Activated naive CD8-positive, alpha-beta T cell treated with anti-CD3 and anti-CD28 coated beads, Interleukin-2, amount 10 ng/mL, durations not matched to agents 7 days and 5 days (primary cell): ENCODE measurements at regions not wholly inside any gene's neighbourhood (a gene's known extent, or its start where the extent isn't known, plus 50 kb on each side); places are given as distances from the start of the nearest gene placed in this dataset.
"Not testable (repeated sequence)": the region's sequence is repeated elsewhere in the genome, so short reads cannot be mapped to it uniquely, and the experiment has no call there.

Experiments
- ATAC-seq: fragments of 150-1000 bp; cut with Tn5 transposase; one replicate; pipeline ENCODE4 v1.10.0; 2021; ENCODE audit warnings: low read depth, moderate library complexity
- POLR2A ChIA-PET: fragments of 350-600 bp; sonication (Branson Sonifier 250); formaldehyde crosslinking; loops from one replicate; lab custom pipeline; 2021; ENCODE audit warnings: antibody characterized with exemption; lab: Charles Lee
- DNase-seq: peaks from one replicate; pipeline ENCODE4 v3.0.0; 2021
- H3K27ac Mint-ChIP-seq: one replicate; pipeline ENCODE4 v1.8.0; 2022; ENCODE audit warnings: mild to moderate bottlenecking, mixed read lengths
- H3K27me3 Mint-ChIP-seq: one replicate; pipeline ENCODE4 v1.8.0; 2022; ENCODE audit warnings: mild to moderate bottlenecking, moderate library complexity, mixed read lengths
- H3K36me3 Mint-ChIP-seq: one replicate; pipeline ENCODE4 v1.8.0; 2021; ENCODE audit warnings: mild to moderate bottlenecking, mixed read lengths
- H3K4me1 Mint-ChIP-seq: one replicate; pipeline ENCODE4 v1.8.0; 2021; ENCODE audit warnings: mixed read lengths
- H3K4me3 Mint-ChIP-seq: one replicate; pipeline ENCODE4 v1.8.0; 2022; ENCODE audit warnings: mild to moderate bottlenecking, moderate library complexity, mixed read lengths
- H3K9me3 Mint-ChIP-seq: one replicate; pipeline ENCODE4 v1.8.0; 2021; ENCODE audit warnings: mixed read lengths

DNA sequence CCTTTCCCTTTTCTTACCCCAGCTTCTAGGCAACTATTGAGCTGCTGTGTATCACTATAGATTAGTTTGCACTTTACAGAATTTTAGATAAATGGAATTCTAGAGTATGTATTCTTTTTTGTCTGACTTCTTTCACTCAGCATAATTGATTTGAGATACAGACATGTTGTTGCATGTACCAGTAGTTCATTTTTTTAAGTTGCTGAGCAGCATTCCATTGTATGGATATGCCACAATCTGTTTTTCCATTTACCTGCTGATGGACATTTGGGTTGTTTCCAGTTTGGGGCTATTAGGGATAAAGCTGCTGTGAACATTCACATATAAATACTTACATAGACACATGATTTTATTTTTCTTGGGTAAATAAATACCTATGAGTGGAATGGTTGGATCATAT is 135.7 kb downstream of the IGF1 start:
- no peaks in the 10 kb centered on the region for H3K9me3 Mint-ChIP-seq
- DNase-seq, result no peak
- no peaks in the 10 kb centered on the region for H3K4me1 Mint-ChIP-seq
- H3K36me3 Mint-ChIP-seq, result no peaks in the 10 kb centered on the region
- peaks cover 6% of the 10 kb centered on the region for H3K27me3 Mint-ChIP-seq
- H3K4me3 Mint-ChIP-seq, result no peak overlapping the region
- H3K27ac Mint-ChIP-seq, result no peak overlapping the region
- POLR2A ChIA-PET, result no interaction called here
- ATAC-seq, result no peak

DNA sequence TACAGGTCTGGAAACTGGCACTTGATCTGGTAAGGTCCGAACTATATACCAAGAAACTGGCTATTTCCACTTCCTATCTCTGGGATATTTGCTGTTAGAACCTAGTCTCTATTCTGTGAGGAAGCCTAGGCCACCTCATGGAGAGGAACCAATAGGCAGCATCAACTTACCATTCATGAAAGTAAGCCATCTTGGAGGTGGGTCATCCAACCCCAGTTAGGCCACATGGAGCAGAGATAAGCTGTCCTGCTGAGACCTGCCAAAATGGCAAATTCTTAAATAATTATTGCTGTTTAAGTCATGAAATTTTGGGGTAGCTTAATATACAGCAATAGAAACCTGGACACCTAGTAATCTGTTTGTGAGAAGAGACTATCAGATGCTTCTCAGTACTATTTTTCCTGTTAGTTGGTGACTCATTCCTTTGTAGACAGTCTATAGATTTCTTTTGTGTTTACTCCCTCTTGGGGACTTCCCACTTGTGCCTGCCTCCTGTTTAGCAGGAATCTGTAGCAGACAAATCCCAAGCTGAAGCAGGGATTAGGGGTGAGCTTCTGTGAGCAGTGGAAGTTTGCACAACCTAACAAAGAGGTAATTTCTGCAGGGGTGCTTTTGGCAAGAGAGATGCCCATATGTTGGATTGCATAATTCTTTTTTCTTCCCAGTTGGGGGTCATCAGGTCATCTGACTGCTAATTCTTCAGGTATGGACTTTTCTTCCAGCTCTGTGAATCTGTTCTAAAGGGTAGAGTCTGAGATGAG is 136.8 kb downstream of the IGF1 start:
- DNase-seq (no peak), ATAC-seq (no peak)
- Mint-ChIP-seq H3K27me3 (peaks cover 9% of the 10 kb centered on the region), H3K9me3 (no peaks in the 10 kb centered on the region), H3K4me1 (no peaks in the 10 kb centered on the region), H3K4me3 (no peak overlapping the region), H3K36me3 (no peaks in the 10 kb centered on the region), H3K27ac (no peak overlapping the region)
- POLR2A ChIA-PET, result no interaction called here

DNA sequence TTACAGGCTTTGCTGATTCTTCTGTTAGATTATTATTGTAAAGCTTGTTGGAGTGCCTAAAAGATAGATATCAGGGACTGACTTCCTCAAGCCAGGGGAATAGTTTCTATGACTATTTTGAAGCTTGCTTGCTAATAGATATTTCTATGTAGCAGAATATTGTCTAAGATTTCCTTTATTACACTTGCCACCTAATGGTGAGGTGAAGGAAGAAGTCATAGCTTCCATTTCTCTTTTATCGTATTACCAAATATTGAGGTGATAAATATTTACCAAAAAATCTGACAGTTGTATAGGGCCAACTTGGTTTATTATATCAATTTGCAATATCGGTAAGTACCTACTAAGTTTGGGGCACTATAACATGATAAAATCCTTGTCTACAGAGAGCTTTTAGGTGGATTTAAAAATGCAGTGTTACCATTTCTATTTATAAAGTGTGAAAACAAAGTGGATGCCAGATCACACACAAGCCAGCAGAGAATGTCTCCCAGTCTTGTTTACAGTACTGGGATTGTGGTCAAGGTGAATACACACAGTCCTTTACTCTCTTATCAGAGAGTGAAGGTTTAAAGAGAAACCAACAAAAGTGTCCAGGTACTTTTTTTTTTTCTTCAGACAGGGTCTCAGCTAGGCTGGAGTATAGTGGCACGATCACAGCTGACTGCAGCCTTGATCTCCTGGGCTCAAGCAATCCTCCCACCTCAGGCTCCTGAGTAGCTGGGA is 137.9 kb downstream of the IGF1 start:
- Mint-ChIP-seq H3K4me1 (no peaks in the 10 kb centered on the region), H3K4me3 (no peak overlapping the region), H3K27me3 (peaks cover 14% of the 10 kb centered on the region), H3K9me3 (no peaks in the 10 kb centered on the region), H3K36me3 (no peaks in the 10 kb centered on the region), H3K27ac (no peak overlapping the region)
- ATAC-seq, result no peak
- no peak for DNase-seq
- POLR2A ChIA-PET, result no interaction called here

DNA sequence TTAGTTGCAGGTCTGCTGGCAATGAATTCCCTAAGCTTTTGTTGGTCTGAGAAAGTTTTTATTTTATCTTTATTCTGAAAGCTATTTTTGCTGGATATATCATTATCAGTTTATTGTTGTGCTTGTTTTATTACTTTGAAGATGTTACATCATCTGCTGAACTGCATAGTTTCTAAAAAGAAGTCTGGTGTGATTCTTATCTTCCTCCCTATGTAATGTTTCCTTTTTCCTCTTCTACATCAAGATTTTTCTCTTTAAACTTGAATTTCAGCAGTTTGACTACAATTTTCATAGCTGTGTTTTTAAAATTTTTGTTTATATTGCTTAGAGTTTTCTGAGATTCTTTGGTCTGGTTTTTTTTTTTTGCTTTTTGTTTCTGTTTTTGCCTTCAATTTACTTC is 137.1 kb upstream of the PMCH start:
- Mint-ChIP-seq H3K36me3 (no peaks in the 10 kb centered on the region), H3K4me3 (no peak overlapping the region), H3K27me3 (peaks cover 24% of the 10 kb centered on the region), H3K9me3 (peaks cover 2% of the 10 kb centered on the region), H3K4me1 (no peaks in the 10 kb centered on the region), H3K27ac (no peak overlapping the region)
- POLR2A ChIA-PET, result no interaction called here
- ATAC-seq (no peak), DNase-seq (no peak)

DNA sequence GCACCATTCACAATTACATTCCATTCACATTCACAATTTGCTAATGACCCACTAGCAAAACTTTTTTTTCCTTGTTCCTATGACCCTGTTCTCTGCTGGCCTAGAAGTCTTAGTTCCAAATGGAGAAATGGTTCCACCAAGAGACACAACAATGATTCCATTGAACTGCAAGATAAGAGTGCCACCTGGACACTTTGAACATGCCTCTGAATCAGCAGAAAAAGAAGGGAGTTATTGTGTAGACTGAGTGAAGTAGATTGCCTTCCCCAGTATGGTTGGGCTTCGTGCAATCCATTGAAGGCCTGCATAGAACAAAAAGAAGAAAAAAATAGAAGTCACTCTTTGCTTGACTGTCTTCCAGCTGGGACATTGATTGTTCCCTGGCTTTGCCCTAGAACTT is 133.8 kb upstream of the PMCH start:
- H3K36me3 Mint-ChIP-seq, result no peaks in the 10 kb centered on the region

DNA sequence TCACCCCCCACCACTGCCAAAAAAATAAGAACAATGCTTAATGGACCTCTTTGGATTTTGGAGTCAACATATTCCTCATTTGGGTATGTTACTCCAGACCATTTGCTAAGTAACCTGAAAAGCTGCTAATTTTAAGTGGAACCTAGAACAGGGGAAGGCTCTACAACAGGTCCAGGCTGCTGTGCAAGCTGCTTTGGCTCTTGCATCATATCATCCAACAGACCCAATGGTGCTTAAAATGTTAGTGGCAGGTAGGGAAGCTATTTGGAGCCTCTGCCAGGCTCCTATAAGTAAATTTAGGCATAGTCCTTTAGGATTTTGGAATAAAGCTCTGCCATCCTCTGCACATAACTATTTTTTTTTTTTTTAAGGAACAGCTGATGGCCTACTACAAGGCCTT is 132.2 kb upstream of the PMCH start:
- DNase-seq (no peak), ATAC-seq (no peak)
- Mint-ChIP-seq H3K27ac (no peak overlapping the region), H3K36me3 (no peaks in the 10 kb centered on the region), H3K4me1 (no peaks in the 10 kb centered on the region), H3K4me3 (no peak overlapping the region), H3K27me3 (peaks cover 13% of the 10 kb centered on the region), H3K9me3 (peaks cover 4% of the 10 kb centered on the region)
- POLR2A ChIA-PET, result no interaction called here

More for the DNA sequence above, 133.8 kb upstream of the PMCH start:
- no peak overlapping the region for H3K27ac Mint-ChIP-seq
- peaks cover 17% of the 10 kb centered on the region for H3K27me3 Mint-ChIP-seq
- POLR2A ChIA-PET, result no interaction called here
- H3K4me3 Mint-ChIP-seq, result no peak overlapping the region
- peaks cover 3% of the 10 kb centered on the region for H3K9me3 Mint-ChIP-seq
- no peaks in the 10 kb centered on the region for H3K4me1 Mint-ChIP-seq
- no peak for DNase-seq
- ATAC-seq, result no peak

DNA sequence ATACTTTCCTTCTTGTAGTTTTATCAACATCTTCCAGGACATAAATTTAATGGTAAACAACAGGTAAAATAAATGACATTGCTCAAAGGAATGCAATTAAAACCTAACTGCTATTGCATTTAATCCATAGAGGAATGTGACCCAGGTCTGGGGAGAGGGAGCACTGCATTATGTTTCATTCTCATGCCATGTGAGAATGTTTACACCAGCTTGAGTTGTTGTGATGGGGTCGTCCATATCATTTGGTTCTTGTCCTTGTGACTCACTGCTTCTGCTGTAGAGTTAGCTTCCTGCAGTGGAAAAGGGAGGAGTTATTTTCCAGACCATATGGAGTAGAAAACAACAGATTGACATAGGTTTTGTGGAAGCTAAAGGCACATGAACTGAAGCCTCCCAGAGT is 129.3 kb upstream of the PMCH start:
- Mint-ChIP-seq H3K9me3 (peaks cover 4% of the 10 kb centered on the region), H3K4me3 (no peak overlapping the region), H3K27ac (no peak overlapping the region), H3K27me3 (peaks cover 7% of the 10 kb centered on the region), H3K4me1 (no peaks in the 10 kb centered on the region), H3K36me3 (no peaks in the 10 kb centered on the region)
- DNase-seq (no peak), ATAC-seq (no peak)
- POLR2A ChIA-PET, result no interaction called here

DNA sequence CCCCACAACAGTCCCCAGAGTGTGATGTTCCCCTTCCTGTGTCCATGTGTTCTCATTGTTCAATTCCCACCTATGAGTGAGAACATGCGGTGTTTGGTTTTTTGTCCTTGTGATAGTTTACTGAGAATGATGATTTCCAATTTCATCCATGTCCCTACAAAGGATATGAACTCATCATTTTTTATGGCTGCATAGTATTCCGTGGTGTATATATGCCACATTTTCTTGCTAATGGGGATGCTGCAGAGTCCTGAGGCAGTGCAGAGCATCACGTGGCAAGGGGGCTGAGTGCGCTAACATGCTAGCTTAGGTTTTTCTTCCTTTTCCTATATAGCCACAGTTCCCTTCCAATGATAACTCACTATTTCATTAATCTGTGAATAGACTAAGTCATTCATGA is 127.5 kb upstream of the PMCH start:
- H3K9me3 Mint-ChIP-seq, H3K27ac Mint-ChIP-seq, POLR2A ChIA-PET, DNase-seq, H3K36me3 Mint-ChIP-seq, H3K4me1 Mint-ChIP-seq, H3K4me3 Mint-ChIP-seq, H3K27me3 Mint-ChIP-seq, ATAC-seq: not testable (repeated sequence)

DNA sequence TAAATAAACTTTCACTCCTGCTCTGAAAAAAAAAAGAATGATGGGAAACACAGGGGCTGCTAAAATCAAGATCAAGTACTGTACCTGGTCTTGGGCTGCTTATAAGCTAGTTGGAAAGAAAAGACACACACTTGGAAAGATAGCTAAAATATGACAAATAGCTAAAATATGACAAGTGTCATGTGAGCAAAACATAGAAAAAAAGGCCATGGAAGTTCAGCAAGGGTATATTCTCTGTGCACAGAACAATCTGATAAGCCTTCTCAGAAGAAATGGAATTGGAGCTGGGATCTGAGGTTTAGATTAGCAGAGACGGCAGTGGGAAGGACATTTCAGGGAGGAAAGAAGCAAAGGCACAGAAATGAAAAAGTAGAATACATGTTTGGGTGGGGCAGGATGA is 126.2 kb upstream of the PMCH start:
- POLR2A ChIA-PET, result no interaction called here
- Mint-ChIP-seq H3K4me3 (no peak overlapping the region), H3K27me3 (peaks cover 7% of the 10 kb centered on the region), H3K27ac (no peak overlapping the region), H3K9me3 (peaks cover 4% of the 10 kb centered on the region), H3K4me1 (no peaks in the 10 kb centered on the region), H3K36me3 (no peaks in the 10 kb centered on the region)
- DNase-seq (no peak), ATAC-seq (no peak)

DNA sequence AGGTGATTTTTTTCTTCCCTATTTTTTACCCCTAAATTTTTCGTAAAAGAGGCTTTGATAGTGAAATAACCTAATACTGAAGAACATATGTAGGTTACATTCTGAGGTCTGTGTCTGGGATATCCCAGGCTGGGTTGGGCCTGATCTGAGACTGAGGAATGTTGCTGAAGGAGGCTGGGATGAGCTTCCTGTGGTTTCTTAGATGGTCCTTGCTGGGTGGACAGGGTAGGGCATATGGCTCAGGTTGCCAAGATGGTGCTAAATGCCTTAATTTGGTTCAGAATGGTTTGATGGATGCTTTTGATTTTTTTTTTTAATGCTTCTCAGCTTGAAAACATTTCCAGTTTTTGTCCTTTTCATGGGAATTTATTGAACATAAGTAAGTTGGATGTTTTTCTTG is 124.6 kb upstream of the PMCH start:
- Mint-ChIP-seq H3K27ac (no peak overlapping the region), H3K36me3 (no peaks in the 10 kb centered on the region), H3K4me1 (peaks cover under 1% of the 10 kb centered on the region), H3K27me3 (peaks cover 12% of the 10 kb centered on the region), H3K9me3 (peaks cover 2% of the 10 kb centered on the region), H3K4me3 (no peak overlapping the region)
- POLR2A ChIA-PET, result no interaction called here
- ATAC-seq, result no peak
- no peak for DNase-seq

DNA sequence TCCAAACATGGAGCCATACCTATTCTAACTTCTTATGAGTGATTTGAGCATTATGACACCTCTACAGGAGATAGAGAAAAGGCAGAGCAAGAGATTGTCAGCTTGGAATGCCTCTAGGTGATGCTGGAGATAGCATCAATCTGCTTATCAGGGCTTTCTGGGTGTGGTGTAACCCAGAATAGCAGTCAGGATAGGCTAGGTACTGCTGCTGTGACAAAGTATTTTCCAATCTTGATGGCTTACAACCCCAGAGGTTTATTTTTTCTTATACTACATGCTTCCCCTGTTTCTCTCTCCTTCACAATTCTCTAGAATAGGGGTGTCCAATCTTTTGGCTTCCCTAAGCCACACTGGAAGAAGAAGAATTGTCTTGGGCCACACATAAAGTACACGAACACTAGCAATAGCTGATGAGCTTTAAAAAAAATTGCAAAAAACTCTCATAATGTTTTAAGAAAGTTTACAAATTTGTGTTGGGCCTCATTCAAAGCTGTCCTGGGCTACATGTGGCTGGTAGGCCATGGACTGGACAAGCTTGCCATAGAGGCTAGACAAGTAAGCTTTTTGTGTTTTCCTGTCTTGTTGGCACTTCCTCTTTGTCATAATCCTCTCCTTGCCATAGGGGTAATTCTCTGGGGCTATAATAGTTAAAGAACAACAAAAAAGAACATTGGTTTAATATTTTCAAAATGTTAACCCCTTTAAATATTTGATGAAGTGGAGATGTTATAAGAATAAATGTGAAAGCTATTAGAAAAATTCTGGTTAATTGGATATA is 123.9 kb upstream of the PMCH start:
- POLR2A ChIA-PET, result no interaction called here
- ATAC-seq (no peak), DNase-seq (no peak)
- no peaks in the 10 kb centered on the region for H3K36me3 Mint-ChIP-seq
- H3K27me3 Mint-ChIP-seq, result peaks cover 18% of the 10 kb centered on the region
- H3K4me3 Mint-ChIP-seq, result no peak overlapping the region
- no peak overlapping the region for H3K27ac Mint-ChIP-seq
- peaks cover 2% of the 10 kb centered on the region for H3K9me3 Mint-ChIP-seq
- peaks cover 1% of the 10 kb centered on the region for H3K4me1 Mint-ChIP-seq

DNA sequence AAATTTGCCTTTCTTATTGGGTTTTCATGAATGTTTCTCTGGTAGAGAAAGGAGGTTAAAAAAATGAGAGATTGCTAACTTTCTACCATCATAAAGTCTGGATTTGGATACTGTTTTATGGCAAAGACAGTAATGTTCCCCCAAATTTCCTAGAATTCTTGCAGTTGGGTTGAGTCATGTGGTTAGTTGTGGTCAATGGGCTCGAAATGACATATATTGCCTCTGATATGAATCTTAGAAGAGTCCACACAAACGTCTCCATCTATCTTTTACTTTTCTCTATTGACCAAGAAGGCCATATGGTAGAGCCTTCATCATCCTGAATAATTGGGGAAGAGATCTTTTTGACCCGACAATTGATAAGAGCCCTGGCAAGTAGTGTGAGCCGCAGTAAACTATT is 119.5 kb upstream of the PMCH start:
- no peaks in the 10 kb centered on the region for H3K36me3 Mint-ChIP-seq
- peaks cover 1% of the 10 kb centered on the region for H3K4me1 Mint-ChIP-seq
- POLR2A ChIA-PET, result no interaction called here
- DNase-seq (no peak), ATAC-seq (no peak)
- no peaks in the 10 kb centered on the region for H3K9me3 Mint-ChIP-seq
- H3K27ac Mint-ChIP-seq, result no peak overlapping the region
- H3K4me3 Mint-ChIP-seq, result no peak overlapping the region
- H3K27me3 Mint-ChIP-seq, result peaks cover 18% of the 10 kb centered on the region

DNA sequence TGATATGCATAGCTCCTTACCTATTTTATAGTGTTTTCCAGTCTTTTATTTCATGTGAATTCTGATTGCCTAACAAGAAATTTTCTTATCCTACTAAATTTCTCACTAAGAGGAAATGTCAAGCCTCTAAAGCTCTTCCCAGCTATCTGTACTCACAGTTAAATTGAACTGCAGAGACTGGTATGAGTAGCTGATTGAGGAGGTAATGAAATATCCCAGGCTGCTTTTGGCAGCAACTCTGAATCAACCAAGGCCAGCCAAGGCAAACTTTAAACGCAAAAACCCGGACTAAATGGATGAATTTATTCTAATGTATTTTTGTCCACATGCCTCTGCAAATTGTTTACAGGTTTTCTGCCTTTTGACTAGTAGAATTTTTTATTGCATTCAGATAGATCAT is 119.1 kb upstream of the PMCH start:
- Mint-ChIP-seq H3K27me3 (peaks cover 17% of the 10 kb centered on the region), H3K9me3 (no peaks in the 10 kb centered on the region), H3K27ac (no peak overlapping the region), H3K36me3 (no peaks in the 10 kb centered on the region), H3K4me3 (no peak overlapping the region), H3K4me1 (peaks cover 1% of the 10 kb centered on the region)
- no peak for ATAC-seq
- POLR2A ChIA-PET, result no interaction called here
- no peak for DNase-seq

DNA sequence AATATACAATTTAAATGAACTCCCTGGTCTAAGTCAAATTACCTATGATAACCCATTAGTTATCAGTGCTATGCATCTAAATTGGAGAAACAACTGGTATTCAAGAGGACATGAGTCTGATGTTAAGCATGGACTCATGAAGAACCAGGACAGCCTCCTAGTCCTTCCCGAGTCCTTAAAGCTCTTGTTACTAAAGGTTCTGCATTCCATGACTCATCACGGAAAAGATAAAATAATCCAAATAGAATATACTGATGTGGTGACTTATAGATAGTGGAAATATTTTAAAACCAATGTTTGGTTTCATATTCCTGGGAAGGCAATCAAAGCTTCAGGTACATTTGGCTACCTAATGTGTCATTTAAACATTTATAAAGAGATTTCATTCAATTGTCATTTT is 117.2 kb upstream of the PMCH start:
- no peak for ATAC-seq
- Mint-ChIP-seq H3K9me3 (no peaks in the 10 kb centered on the region), H3K4me3 (no peak overlapping the region), H3K4me1 (peaks cover 1% of the 10 kb centered on the region), H3K36me3 (no peaks in the 10 kb centered on the region), H3K27me3 (peaks cover 15% of the 10 kb centered on the region), H3K27ac (no peak overlapping the region)
- no peak for DNase-seq
- POLR2A ChIA-PET, result no interaction called here
